GM18505 (cell line): ENCODE measurements at regions not wholly inside any gene's neighbourhood (a gene's known extent, or its start where the extent isn't known, plus 50 kb on each side); places are given as distances from the start of the nearest gene placed in this dataset.

Source experiments
- ATAC-seq: cut with Tn5 transposase; IDR thresholded peaks from one replicate; pipeline ENCODE4 v1.9.1; 2021; ENCODE audit not compliant: unreplicated experiment
- POLR2A ChIP-seq: IDR thresholded peaks from 4 replicates; pipeline ENCODE4 v1.6.1; 2011; ENCODE audit warnings: borderline replicate concordance; ENCODE audit not compliant: insufficient read depth, insufficient read length; ENCODE audit errors: extremely low read depth

DNA sequence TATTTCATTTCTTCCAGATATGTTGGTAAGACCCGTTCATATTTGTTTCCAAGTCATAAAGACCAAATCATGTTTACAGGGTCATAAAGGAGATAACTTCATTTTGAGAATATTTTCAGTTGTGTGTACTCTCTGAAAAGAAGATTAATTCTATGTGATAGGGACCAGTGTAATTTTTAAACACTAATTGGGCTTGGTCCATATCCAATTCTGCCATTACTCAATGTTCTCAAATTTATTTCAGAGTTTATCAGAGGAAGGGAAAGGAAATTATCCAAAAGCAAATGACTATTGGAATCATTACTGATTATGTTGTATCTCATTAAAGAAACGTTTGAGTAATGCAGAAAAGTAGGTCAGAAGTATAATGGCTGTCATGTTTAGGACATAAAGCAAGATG, 126.8 kb upstream of the DCN start:
- ATAC-seq = no peak
- TF ChIP-seq POLR2A = no peak

DNA sequence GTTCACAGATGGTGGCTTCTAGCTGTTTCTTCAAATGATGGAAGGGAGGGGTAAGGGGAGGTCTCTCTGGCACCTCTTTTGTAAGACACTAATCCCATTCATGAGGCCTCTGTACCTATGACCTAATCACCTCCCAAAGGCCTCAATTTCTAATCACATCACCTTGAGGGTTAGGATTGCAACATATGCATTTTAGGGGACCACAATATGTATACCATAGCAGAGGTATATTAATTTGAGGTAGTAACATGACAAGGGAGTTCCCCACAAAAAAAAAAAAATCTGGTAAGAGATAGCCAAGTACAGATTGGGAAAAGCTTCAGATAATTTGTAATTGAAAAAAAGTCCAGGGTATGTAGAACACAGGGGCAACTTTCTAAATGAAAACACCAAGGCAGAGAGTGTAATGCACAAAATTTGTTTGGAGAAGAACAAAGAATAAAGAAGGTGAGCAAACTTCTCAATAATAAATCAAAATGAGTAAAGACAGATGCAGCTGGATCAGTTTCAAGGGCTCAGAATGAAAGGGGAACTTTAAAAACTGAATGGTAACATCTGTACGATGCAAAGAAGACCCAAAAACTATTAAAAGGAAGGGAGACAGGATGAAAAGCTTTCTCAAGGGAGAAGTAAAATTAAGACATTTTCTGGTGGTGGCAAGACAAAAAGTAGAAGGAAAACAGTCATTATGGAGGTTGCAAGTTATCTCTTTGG, 125.5 kb upstream of the DCN start:
- no peak for ATAC-seq
- no peak for TF ChIP-seq POLR2A

DNA sequence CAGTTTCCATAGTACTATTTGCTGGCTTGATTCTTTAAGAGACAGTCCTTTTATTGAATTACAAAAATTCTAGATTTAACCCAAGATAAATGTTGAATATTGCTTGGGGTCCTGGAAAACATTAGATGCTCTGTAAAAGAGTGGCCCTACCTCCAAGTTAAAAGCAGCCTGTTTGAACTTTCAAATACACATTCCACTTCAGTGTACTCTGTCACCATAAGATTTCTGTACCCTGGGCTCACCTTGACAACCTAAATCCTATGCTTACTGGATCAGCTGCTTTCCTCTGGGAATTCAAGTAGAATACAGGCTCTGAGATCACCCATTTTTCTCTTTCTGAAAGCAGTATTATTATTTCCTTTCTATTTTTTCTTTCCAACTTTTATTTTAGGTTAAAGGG, 107.7 kb upstream of the DCN start:
- TF ChIP-seq POLR2A = no peak
- ATAC-seq = no peak

DNA sequence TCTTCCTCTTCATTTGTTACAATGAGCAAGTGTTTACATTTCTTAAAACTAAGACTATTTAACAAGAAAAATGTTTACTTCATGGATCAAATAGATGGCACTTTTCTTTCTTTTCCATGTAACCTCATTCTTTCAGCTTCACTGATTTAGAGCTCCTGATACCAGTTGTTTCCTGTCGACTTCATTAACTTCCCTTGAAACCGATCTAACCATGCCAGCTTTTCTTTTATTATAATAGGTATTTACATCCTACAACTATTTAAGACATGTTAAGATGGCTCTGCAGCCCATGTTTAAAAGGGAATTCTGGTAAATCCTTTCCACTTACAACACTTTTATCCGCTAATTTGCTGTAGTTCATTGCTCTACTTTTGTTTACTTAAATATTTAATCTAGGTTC, 107.3 kb upstream of the DCN start:
- TF ChIP-seq POLR2A = no peak
- no peak for ATAC-seq

DNA sequence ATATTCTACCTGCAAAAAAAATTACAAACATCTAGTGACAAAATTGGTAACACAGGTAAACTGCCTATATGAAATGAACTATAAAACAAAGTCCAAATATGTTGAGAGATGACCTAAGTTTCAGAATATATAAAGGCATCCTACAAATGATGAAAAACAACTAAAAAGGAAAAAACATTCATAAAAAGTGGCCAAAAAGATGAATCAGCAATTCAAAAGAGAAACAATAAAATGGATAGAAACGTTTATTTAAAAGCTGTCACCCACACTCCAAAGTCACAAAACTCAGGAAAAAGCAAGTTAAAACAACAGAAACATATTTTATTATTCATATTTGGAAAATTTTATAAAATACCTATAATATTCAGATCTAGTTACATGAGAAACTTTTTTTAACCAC, 106.5 kb upstream of the DCN start:
- no peak for ATAC-seq
- no peak for TF ChIP-seq POLR2A

DNA sequence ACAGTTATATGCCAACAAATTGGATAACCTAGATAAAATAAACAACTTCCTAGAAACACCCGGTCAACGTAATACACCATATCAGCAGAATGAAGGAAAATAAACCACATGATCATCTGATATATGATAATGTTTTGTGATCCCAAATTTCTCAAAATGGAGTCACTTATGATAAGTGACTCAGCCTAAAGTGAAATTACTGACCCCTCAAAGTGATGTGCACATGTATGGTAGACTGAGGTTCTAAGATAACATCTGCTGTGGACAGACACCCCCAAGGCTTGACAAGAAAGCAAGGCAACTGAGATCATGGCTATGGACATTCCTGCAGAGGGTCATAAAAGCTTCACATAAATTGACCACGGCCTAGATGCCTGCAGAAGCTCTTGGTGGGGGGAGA, 105.1 kb upstream of the DCN start:
- no peak for ATAC-seq
- TF ChIP-seq POLR2A = no peak

DNA sequence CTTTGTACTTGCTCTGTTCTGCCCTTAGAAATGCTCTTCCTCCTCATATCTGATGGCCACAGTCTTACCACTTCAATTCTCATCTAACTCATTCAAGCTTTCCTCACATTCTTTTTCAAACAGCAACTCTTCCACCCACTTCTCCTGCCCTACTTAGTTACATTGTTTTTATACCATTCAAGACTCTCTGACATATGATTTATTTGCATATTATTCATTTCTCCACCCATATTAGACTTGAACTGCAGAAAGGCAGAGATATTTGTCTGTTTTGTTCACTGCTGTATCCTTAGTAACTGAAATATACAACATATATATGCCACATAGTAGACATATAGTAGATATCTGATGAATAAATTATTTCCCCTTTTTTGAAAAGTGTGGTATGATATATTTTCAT, 95.5 kb upstream of the DCN start:
- no peak for ATAC-seq
- TF ChIP-seq POLR2A = no peak

DNA sequence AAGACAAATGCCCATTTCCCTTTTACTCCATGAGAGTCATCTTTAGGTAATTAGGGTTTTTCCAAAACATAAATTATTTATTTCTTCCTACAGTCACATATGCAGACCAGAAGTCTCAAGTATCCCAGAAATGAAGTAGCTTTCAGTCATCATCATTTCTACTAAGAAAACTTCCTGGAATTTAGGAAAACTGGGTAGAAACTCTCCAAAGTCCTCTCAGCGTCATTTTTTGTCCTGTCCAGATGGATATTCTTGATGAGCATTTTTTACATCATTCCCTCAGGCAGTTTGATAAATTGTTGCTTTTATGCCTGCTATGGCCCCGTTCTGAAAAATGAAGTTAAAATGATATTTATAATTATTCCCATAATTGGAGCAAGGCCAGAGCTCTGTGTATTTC, 93.9 kb upstream of the DCN start:
- no peak for TF ChIP-seq POLR2A
- ATAC-seq = no peak

DNA sequence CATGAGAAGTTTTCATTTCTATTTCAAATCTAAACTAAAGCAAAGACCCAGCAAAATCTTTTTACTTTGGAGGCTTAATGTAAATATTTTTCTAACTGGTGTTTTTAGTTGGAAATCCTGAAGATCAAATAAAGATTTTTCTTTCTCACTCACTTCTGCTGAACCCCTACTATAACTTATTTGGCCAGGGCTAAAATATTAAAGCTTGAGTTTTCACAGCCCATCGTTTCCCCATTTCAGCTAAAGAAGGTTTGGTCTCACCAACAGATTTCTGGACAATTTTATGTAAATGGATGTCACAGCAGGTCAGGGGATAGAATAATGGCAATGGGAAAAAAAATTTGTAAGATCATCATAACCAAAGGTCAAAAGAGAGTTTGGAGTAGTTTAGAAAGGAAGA, 92.7 kb upstream of the DCN start:
- no peak for ATAC-seq
- TF ChIP-seq POLR2A = no peak

DNA sequence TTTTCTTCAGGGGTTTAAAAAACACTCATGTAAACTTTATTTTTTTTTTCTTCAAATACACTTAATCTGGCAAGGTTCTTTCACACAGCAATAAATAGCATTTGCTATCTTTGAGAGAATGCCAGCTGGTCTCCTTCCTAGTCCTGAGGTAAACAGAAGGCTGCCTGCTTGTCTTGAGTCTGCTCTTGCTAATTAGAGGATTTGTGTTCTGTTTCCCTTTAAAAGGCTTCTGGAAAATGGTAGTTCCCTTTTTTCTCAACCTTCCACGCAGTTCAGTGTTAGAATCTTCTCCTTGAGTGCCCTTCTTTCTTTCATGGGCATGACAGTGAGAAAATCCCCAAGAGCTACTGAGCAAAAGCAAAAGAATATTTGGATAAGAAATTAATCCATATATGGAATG, 92.3 kb upstream of the DCN start:
- ATAC-seq = no peak
- no peak for TF ChIP-seq POLR2A

DNA sequence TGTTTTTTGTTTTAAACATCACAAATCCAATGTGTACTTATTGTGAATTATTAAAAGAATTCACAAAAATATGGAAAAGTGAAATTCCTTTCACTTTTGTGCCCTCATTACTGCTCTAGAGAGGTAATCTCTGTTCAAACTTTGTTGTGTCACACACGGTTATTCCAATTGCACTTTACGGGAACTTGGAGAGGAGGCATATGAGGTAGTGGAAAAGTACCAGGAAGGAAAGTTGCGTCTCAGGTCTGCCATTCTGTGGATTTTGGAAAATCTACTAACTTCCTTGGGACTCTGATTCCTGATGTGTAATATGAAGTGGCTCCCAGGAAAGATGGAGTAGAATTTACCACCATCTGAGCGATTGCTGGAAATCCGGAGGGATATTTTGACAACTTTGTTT, 90.9 kb upstream of the DCN start:
- TF ChIP-seq POLR2A = no peak
- no peak for ATAC-seq

DNA sequence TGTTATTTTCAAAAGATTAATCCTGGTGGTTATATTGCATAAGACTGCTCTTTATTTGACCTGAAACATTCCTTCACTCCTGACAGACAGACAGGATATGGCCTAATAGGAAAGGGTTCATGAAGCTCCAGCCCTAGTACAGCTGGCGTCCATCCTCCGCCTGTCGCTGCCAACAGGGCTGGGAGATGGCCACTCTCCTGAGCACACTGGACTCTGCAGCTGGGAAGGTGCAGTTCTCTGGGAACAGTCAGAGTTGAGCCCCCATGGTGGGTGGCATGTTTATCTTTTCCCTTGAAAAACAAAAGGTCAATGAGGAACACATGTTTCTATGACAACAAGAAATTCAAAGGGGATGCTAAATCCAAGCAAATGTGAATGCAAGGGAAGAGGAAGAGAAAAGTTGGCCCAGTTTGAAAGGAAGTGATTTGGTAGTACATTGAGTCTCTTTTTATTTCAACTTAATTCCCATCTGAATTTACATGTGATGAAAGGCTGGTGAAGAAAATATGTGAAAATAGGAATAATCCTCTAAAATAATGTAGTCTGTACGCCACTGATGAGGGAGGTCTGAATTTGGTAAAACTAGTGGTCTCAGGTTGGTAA, 89.9 kb upstream of the DCN start:
- no peak for ATAC-seq
- TF ChIP-seq POLR2A = no peak

DNA sequence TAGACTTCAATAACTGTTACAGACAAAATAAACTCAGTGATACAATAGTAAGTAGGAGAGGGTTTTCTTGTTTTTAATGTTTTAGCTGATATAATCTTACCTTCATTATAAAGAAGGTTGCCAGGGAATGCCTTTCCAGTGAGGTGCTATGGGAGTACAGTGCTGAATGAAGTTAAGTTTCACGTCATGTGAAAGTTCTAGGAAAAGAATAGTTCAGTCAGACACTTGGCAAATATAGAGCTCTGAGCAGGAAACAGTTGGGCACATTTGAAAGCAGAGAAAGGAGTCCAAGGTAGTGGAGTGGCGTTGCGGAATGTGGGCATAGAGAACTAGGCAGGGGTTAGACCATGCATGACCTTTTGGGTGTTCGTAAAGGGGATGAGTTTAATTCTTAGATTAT, 88.6 kb upstream of the DCN start:
- no peak for ATAC-seq
- TF ChIP-seq POLR2A = no peak

DNA sequence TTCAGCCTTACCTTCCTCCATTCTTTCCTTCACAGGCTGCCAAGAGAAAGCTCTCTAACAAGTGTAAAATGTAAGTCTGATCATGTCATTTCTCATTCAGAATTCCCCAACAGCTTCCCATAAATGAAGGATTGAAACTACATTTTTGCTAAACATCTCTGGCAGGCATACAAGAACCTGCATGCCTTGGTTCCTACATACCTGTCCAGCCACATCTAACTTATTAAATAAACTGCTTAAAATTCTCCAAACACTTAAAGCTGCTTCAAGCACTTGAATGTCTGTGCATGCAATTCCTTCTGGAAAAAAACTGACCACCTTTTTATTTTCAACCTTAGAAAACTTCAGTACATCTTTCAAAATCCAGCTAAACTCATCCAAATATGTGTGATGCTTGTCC, 84.4 kb upstream of the DCN start:
- no peak for TF ChIP-seq POLR2A
- no peak for ATAC-seq

DNA sequence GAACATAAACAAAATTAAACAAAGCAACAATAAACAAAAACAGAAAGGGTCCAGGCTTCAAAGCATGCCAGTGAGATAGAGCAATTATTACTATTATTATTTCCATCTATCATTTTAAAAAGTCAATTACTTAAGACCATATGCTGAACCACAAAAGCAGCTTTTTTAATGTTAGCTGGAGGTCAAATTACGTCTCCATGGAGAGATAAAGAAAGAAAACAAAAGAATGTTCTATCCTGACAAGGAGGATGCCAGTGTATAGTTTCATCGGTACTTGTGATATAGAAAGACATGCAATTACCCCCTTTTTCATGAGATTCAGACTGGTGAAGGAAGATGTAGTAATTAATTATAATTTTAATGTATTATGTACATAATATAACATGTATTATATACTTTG, 81.6 kb upstream of the DCN start:
- TF ChIP-seq POLR2A = no peak
- ATAC-seq = no peak
